EL (cell line): ENCODE measurements at regions not wholly inside any gene's neighbourhood (a gene's known extent, or its start where the extent isn't known, plus 50 kb on each side); places are given as distances from the start of the nearest gene placed in this dataset.

Experiments used
- DNase-seq: peaks from one replicate; pipeline ENCODE4 v3.0.0-alpha.2; 2016

DNA sequence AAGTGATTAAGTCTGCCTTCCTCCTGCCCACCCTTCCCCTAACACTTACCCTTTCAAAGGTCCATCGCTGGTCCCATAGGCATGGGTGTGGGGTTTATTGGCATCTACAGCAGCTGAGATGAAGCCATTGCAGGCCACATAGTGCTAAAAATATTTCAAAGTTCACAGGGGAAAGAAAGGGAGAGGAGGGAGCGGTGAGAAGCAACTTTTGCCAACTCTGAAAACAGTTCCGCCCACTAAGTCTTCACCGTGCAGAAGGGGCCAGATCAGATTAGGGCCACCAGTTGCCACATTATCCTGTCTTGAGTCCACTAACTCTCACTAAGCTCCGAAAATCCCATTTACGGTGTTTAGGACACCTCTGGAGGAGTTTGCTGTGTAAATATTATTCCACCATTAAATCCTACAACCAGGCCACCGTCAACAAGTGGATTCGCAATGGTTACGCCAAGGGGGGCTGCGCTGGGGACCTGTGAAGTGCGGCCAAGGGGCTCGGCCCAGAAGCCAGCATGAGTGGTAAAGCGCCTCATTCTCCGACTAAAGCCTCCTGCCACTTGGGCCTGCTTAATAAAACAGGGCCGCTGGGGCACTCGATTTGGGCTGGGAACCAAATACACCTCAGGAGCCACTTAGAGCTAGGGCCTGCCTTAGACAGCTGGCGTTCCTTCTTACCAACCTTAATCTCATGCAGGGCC, 534.9 kb downstream of the MIAT start:
- DNase-seq = no peak

DNA sequence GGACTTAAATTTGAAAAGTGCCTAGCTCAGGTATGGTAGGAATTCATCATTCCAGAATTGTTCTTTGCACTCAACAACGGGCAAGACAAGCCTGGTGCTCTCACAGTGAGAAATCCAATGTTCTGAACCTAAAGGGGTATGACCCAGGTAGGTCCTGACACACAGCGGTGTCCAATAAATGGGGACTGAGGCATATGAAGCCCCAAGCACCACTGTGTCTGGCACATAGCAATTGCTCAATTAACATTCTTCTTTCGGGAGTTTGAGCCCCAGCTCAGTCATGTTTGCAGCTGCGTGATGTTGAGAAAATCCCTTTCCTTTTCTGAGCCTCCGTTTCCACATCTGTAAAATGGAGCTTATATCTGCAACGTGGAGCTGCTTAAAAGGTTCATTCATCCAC, 535.8 kb downstream of the MIAT start:
- no peak for DNase-seq

DNA sequence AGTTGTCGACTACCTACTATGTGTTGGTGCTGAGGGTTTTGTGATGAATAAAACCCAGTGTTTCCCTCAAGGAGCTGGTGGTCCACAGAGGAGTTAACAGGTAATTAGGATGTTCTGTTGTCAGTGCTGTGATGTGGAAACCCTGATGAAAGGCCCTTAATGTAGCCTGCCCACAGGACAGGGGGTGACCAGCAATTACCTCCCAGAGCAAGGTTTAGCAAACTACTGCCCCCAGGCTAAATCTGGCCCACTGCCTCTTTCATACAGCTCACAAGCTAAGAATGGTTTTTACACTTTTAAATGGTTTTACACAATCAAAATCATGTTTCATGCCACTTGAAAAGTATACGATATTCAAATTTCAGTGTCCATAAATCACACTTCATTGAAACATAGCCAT, 536.2 kb downstream of the MIAT start:
- DNase-seq = no peak

DNA sequence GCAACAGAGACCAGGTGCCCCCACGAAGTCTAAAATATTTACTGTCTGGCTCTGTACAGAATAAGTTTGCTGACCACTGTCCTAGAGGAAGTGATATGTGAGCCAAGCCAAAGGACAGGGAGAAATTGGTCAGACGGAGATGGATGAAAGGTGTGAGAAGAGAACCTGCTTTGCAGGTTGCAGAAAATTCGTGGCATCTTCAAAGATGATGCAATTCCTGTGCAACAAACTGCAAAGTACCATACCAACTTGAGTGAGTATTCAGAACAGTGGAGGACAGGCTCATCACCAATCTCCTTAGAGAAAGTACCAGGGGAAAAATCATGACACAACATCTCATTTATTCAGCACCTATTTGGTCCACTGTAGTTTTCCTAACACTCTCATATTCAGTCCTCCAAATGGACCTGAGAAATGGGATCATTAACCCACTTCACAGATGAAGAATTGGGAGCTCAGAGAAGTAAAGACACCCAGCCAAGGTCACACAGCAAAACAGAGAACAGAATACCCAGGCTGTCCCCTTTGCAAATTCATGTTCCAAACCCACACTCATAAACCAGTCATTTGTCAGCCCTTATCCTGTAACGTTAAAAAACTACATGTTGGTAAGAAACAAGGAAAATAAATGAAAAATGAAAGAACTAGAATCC, 536.8 kb downstream of the MIAT start:
- no peak for DNase-seq

DNA sequence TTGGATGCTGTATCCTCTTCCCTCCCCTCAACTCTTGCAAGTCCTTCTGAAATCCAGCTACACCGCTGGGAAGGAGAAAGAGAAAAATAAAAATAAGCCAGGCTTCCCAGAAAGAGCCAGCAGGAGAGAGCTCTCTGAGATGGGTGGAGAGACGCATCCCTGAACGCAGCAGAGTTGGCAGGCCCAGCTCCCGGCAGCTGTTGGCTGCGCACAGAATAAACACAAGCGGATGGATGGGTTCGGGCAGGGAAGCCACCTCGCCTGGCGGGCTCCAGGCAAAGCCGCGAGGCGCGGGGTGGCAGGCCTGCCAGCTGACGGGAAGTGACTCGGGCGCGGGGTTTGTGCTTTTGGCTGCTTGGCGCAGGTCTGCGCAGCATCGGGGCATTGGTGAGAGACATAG, 537.7 kb downstream of the MIAT start:
- no peak for DNase-seq

DNA sequence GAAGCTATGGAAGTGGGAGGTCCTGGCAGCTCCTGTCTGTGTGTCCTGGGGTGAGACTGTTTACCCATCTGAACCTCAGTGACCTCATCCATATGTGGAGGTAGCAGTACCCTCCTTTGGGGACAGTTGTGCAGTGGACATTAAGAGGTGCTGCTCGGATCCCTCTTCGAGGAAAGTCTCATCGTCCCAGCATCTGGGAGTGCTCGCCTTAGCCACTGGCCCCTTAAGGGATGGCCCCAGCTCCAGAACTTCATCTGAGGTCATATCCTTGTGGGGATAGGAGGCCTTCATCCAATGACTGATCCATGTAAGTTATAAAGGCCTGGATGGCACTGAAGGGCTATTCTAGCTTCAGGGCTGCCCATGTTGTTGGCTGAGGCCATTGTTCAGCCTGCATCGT, 538.1 kb downstream of the MIAT start:
- no peak for DNase-seq

DNA sequence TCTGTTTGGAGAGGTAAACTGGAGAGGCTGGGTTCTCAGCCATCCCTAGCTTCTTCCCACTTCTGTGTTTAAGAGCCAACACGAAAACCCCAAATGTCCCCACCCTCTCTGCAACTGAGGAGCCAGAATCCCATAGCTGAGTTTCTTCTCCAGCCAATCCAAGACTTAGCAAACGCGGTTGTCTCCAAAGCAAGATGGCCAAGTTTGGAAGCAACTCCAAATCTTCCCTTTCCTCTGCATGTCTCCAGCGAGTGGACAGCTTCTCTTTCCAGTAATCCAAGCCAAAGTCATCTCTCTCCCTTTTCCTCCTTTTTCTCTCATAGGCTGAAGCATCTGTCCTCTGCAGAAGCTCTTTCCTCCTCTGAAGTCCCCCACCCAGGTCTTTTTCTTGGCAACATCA, 539.2 kb downstream of the MIAT start:
- no peak for DNase-seq

DNA sequence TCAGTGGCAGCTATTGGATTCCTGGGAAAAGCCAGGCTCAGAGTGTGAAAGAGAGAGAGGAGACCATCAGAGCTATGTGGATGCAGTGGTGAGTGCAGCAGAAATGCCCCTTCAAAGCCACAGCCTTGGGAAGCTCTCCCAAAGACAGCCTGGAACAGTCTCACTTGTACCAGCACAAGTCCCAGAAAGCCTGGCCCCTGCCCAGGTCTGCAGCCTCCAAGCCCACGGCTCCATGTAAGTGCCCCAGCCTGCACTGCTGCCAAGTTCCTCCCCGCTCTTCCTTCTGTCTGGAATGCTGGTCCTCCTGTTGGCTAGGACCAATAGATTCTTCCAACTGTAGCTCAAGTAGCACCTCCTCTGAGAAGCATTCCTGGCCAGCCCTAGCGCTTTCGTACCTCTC, 539.7 kb downstream of the MIAT start:
- DNase-seq = no peak

DNA sequence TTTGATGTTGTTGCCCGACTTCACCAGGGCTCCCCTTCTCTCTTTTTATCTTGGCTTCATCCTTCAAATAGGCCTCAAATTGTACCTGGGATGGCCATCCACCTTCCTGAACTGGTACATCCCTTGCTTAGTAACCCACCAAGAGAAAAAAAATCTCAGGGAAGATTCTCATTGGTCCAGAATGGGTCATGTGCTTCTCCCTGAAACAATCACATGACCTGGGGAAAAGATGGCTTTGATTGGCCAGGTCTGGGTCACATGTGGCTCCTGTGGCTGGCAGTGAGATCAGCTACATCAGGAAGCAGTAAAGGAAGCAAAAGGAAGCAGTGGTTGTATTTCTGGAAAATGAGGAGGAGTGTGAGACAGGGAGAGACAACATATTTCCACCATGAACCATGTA, 540.2 kb downstream of the MIAT start:
- DNase-seq = no peak

DNA sequence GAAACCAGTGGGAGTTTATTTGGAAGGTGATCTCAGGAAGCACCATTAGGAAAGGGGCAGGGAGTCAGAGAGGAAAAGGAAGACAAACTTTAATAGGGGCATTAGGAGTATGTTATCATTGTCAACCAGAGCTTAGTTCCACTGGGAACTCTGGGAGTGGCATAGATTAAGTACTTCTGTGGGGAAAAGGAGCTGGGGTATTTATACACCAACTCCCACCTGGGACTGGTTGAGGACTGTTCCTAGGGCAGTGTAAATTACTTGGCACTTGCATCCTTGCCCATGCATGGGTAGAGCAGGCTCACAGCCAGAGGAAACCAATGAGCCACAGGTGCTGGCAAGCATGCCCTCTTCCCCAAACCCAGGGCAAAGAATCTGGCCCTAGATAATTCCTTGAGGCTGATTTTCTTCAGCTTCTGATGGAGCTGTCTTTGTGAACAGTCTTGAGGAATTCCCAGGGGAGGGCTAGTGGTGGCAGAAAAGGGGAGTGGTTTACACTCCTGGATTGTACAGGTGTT, 541.2 kb downstream of the MIAT start:
- no peak for DNase-seq

DNA sequence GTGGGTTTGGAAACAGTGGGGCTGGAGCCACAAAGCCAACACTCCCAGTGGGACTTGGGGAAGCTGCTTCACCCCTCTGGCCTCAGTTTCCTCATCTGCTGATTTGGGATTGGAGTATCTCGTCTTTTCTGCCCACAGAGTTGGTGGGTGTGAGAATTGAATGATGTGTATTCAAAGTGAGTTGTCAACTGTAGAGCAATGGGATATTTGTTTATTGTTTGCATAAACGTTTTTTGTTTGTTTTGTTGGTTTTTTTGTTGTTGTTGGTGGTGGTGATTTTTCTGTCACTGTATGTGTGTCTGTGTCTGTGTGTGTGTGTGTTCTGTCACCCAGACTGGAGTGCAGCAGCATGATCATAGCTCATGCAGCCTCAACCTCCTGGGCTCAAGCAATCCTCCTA, 542.0 kb downstream of the MIAT start:
- no peak for DNase-seq

DNA sequence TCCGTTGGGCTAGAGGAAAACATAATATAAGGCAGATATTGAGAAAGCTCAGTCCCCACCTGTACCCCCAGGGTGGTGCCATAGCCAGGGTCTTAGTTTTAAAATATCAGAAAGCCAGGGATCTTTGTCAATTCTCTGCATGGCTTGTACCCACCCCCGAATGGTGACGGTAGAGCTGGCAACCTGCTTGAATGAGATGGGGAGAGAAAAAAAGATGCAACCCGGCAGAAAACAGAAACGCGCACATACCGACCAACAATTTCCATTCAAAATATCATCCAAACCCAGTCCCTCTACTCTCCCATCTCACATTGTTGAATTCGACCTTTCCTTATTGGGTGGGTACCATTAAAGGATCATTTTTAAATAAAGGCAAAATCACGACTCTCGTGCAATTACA, 543.9 kb downstream of the MIAT start:
- no peak for DNase-seq

DNA sequence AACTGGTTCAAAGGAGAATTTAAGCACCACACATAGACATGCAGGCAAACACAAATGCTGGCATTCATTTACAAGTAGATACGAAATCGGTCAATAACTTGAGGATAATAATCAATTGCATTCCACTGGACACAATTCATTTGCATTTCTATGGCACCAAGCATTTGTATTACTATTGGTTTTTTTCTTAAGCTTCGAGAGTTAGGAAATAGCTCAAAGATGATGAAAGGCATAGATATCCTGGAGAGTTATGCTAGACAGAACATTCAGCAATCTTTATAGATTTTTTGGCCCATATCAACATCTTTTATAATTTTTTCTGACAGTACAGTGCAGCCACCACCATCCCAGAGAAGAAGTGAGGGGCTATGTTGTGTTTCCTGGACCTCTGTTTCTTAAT, 544.4 kb downstream of the MIAT start:
- DNase-seq = no peak

DNA sequence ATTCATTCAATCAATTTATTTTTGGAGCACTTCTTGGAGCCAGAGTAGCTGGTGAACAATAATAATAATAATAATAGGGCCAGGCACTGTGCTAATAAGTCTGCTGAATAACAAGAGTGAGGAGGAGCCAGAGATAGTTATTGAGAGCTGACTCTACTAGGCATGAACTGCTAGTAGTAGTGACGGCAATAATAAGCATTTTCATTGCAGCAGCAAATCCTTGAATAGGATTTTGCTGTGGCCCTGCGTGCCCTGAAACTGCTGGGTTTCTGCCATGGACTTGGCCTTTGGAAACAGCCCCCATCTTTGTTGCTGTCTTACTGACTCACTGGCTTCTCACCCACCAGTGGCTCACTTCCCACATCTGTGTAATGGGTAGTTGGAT, 545.9 kb downstream of the MIAT start:
- DNase-seq = no peak

DNA sequence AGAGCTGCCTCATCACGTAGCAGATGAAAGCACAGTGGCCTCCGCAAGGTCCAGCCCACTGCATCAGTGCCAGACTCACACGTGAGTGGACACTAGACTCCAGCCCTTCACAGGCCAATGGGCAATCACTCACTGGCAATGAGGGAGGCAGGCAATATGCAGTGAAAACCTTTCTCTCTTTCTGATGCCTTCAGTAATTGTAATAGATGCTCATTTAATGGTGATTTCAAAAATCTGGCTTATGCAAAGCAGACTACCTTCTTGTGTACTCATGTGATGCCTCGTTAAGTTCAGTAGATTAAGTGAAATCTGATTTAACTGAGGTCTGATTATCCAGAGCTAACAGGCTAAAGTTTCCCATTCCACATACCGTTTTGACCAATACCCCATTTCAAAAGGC, 546.9 kb downstream of the MIAT start:
- DNase-seq = no peak

DNA sequence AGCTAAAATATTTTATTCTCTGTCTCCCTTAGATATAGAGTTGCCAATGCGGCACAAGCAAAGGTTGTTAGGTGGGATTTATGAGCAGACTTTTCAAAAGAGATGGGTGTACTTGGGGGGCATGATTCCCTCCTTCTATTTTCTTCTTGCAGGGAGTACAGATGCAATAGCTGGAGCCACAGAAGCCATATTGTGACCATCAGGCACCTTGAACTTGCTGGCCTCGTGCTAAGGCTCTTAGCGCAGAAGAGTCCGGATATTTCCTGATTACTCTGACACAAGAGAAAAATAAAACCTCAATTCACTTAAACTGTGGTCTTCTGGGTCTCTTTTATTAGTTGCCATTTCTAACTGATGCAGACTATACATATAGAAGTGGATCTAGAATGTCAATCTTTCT, 547.4 kb downstream of the MIAT start:
- no peak for DNase-seq

DNA sequence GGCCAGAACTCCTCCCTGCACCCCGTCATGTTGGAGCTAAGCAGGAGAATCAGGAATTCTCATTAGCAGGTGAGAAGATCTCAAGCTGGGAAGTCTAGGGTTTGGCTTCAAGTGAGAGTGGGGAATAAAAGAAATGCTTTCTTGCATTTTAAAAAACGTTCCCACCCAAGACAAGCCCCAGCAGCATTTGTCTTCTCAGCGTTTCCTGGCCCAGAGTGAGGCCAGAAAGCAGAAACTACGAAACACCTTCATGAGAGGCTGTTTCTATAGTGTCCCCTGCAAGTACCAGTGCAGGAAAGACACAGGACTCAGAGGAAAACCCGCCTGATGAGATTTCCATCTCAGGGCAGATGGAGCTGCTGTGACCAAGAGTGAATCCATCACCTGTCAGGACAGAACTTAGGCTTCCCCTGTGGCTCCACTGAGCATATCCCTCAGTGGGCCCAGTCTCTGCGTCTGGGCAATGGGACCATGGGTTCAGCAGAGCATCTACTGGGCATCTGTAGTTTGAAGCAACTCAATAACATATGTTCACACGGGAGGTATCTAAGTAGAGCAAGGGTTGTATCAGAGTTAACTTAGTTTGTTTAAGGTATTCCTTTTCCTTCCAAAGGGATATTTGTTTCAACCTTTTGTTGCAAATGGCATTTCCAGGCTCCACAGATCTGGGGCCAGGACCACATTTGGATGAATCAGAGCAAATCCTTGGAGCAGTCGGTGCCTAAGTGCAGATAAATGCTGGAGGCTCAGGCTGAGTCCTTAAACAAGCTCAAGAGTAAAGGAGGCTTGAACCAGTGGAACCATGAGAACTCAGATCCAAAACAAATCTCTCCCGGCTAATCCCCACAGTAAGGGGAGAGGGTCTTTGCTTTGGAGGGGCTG, 548.3 kb downstream of the MIAT start:
- no peak for DNase-seq

DNA sequence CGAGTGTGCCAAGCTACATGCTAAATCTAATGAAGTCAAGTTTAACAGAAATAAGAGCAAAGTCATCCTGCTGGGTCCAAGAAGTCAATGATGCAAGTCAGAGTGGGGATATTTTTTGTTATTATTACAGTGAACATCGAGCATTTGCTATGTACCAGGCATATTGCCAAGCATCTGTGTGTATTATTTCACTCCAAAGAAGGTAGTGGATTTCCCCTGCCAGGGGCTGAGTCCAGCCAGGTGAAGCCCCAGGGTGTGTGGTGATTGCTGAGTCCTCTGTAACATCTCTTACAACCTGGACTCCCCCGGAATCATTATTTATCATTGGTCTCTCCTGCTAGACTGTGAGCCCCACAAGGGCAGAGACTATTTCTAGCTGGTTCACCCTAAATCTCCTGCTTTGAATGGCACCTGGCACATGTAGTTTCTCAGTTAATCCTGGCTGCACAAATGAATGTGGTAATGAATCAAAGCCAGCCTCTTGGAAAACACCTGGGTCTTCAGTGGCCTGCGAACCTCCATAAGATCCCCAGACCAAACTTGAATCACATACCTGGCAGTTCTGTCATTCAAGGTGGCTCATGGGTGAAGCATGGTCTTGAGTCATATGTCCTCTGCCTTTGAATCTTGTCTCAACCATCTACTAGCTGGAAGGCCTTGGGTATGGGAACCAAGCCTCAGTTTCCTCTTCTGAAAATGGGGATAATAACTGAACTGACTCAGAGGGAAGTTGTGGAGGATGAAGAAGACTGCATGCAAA, 549.2 kb downstream of the MIAT start:
- no peak for DNase-seq

DNA sequence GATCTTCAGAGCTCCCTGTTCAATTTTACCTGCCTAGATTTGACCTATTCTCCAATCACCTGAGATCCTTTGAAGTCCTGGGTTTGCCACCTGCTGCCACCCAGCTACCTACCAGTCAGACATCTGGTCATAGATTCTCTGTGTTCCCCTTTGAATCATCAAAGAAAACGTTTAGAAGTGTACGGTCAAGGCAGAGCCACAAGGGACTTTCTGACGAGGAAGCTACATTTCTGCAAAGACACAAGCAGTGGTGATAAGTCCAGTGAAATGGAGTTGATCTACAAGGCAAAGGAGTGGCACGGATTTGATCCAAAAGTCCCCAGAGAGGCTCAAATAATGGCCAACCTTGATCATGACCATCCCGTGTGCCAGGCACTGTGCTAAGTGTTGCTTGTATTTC, 549.9 kb downstream of the MIAT start:
- no peak for DNase-seq

DNA sequence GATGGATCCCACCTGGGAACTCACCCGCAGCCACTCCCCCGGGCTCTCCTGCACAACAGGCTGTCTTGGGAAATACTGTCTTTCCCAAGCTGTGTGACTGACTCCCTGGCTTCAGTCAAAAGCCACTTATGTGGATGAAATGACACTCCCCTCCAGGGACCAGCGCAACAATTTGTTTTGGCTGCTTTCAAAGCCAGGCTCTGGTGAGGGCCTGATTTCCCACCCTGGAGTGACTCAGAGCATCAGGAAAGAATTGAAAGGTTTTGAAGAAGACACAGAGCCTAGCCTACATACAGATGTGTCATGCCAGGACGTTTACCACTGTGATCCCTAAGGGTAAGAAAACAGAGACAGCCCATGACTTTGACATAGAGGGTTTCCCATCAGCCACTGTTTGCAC, 550.5 kb downstream of the MIAT start:
- peak; percentile 36 for DNase-seq

DNA sequence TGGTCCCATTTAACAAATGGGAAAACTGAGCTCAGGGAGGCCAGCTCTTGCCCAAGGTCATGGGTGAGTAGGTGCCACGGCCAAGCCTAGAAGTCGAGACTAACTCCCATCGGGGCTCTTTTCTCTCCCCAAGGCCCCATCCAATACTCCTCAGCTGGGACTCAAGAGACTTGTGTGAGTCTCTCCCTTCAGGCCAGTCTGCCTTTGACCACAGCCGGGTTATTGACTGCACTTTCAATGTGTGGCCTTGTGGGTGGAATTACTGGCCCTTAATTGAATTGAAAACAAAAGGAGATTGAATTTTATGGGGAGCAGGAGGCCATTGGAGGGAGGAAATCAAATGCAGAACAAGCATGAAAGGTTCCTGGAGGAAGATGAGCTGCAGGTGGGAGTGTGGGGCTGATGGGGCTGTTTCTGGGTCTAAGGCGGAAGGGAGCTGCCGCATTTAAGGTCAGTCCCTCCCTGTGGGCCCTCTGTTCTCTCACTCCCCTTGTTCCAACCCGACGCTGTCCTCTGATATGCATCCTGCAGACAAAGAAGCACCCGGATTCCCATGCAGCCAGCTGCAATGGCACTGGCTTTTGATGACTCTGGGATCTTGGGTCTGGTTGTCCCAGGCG, 552.8 kb downstream of the MIAT start:
- DNase-seq = no peak

DNA sequence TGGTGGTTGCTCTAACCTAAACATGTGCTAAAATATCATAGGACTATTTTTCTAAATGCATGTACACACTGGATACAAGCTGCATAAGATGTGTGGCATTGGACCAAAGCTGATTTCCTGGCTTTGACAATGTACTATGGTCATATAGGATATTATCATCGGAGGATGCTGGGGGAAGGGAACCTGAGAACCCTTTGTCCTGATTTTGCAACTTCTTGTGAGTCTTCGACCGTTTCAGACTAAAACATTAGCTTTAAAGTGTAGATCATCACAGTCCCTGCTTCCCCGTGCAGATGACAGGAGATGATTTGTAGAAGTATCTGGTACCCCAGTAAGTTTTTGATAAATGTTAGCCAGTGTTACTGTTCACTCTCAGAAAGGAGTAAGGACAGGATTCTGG, 554.7 kb downstream of the MIAT start:
- DNase-seq = no peak
